ENCODE measurements at regions not wholly inside any gene's neighbourhood (a gene's known extent, or its start where the extent isn't known, plus 50 kb on each side); places are given as distances from the start of the nearest gene placed in this dataset.

DNA sequence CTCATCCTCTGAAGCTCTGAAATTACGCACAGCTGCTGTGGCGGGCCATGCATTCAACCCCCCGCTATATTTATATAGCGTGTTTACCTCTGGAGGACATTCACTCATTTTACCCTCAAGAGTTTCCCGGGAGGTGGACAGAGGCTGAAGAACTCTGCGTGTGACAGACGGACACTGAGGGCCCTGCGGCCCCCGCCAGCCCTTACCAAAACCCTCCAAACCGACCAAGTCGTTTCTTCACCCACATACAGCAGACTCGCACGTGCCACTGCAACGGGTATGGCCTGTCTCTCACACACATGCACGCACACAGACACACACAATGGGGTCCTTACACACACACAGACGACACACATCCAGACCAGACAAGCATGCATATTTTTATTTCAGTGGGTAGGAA lies 216.4 kb upstream of the FOXF1 start:
- TF ChIP-seq, protein P1, sequence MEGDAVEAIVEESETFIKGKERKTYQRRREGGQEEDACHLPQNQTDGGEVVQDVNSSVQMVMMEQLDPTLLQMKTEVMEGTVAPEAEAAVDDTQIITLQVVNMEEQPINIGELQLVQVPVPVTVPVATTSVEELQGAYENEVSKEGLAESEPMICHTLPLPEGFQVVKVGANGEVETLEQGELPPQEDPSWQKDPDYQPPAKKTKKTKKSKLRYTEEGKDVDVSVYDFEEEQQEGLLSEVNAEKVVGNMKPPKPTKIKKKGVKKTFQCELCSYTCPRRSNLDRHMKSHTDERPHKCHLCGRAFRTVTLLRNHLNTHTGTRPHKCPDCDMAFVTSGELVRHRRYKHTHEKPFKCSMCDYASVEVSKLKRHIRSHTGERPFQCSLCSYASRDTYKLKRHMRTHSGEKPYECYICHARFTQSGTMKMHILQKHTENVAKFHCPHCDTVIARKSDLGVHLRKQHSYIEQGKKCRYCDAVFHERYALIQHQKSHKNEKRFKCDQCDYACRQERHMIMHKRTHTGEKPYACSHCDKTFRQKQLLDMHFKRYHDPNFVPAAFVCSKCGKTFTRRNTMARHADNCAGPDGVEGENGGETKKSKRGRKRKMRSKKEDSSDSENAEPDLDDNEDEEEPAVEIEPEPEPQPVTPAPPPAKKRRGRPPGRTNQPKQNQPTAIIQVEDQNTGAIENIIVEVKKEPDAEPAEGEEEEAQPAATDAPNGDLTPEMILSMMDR (IDR thresholded peaks at IDR 0.05): no peak
- TF ChIP-seq POLR2A (IDR thresholded peaks at IDR 0.05): no peak
